BJ (cell line): ENCODE measurements at regions not wholly inside any gene's neighbourhood (a gene's known extent, or its start where the extent isn't known, plus 50 kb on each side); places are given as distances from the start of the nearest gene placed in this dataset.

Experiments used
- CTCF ChIA-PET: fragments of 350-600 bp; formaldehyde crosslinking; extraction: SDS; loops from one replicate; lab custom pipeline; 2021; ENCODE audit warnings: antibody characterized with exemption, inconsistent platforms; lab: Yijun Ruan, JAX
- POLR2A ChIA-PET: fragments of 300-600 bp; sonication (Branson Sonifier 250); formaldehyde crosslinking; extraction: SDS; loops from one replicate; lab custom pipeline; 2021; ENCODE audit warnings: antibody characterized with exemption; lab: Charles Lee
- DNase-seq: peaks from one replicate; pipeline ENCODE4 v3.0.0-alpha.2; 2011; ENCODE audit warnings: low read depth
- H3K27me3 ChIP-seq: 2 replicates; pipeline ENCODE4 v1.6.0; 2011; ENCODE audit warnings: low read length; ENCODE audit not compliant: control insufficient read depth, insufficient read depth
- H3K36me3 ChIP-seq: 2 replicates; pipeline ENCODE4 v1.5.1; 2011; ENCODE audit warnings: low read length; ENCODE audit not compliant: control insufficient read depth, insufficient read depth
- H3K4me3 ChIP-seq: 2 replicates; pipeline ENCODE4 v1.5.1; 2011; ENCODE audit warnings: low read depth, mild to moderate bottlenecking, control low read depth, low read length
- TF ChIP-seq, protein P1 (sequence below): IDR thresholded peaks from 2 replicates; pipeline ENCODE4 v1.5.1; 2011; ENCODE audit warnings: low read depth, mild to moderate bottlenecking, control low read depth, inconsistent platforms, low read length, moderate library complexity; ENCODE audit not compliant: insufficient read depth

DNA sequence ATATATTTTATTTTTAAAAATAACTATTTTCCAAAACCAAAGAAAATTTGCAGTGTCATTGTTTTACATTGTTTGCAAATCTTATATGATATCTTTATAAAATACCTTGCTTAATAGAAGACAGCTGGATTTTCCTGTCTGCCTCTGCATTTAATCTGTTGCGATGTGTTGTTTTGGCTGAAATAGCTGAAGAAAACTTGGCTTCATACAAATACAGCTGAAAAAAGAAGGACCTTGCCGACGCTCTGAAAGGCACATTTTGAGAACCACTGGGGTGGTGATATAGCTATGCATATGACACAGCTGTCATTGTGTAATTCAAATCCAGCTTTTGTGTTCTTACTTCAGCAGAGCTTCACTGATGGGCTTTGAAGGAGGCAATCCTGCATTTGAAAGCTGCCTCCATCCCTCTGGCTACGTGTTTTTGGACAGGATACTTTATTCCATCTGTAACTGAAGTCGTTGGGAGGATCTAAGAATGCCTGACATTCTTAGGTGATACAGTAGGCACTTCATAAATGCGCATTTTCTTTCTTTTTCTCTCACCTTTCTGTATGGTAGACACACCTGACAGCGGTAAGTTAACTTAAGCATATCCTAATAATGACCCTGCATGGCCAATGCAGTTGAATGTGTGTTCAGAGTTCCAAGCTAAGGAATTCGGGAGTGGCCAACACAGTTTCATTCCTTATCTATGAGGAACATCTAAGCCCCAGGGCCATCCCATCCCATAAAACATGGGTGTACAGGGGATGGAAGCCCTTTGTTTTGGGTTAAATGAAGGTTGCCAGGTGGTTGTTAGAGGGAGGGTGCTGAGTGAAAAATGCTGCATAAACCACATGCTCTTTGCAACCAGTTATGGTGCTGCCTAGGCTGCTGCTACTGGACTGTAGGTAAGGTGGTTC, 213.0 kb downstream of the TFAP2A start:
- ChIA-PET CTCF (interaction anchor here (1.2 kb wide), 1 partner anchor 17 kb away, joined by 3 read pairs; no protein-coding TSS in a partner anchor), POLR2A (no interaction called here)

DNA sequence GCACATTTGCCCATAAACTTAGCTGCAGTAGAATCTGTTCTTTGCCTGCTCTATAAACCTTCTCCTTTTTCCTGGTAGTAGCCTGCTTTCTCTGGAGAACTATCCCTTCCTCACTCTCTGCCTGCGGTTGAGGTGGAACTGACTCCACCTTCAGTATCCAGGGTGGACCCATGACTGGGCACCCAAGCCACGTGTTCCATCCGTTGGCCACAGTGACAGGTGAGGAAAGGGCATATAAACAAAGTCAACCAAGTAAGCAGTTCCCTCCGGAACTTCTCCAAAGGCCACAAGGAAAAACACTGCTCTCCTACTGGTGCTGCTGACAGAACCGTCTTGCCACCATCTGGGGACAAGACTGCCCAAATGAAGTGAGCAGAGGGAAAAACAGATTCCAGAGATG, 218.8 kb downstream of the TFAP2A start:
- TF ChIP-seq, protein P1, sequence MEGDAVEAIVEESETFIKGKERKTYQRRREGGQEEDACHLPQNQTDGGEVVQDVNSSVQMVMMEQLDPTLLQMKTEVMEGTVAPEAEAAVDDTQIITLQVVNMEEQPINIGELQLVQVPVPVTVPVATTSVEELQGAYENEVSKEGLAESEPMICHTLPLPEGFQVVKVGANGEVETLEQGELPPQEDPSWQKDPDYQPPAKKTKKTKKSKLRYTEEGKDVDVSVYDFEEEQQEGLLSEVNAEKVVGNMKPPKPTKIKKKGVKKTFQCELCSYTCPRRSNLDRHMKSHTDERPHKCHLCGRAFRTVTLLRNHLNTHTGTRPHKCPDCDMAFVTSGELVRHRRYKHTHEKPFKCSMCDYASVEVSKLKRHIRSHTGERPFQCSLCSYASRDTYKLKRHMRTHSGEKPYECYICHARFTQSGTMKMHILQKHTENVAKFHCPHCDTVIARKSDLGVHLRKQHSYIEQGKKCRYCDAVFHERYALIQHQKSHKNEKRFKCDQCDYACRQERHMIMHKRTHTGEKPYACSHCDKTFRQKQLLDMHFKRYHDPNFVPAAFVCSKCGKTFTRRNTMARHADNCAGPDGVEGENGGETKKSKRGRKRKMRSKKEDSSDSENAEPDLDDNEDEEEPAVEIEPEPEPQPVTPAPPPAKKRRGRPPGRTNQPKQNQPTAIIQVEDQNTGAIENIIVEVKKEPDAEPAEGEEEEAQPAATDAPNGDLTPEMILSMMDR = no peak
- no peak for DNase-seq
- H3K36me3 ChIP-seq = no peaks in the 10 kb centered on the region
- no peak overlapping the region for H3K4me3 ChIP-seq
- POLR2A ChIA-PET = no interaction called here
- CTCF ChIA-PET = interaction anchor here (0.8 to 1.2 kb wide), 2 partner anchors 9 to 25 kb away, joined by 3 to 4 read pairs; no protein-coding TSS in a partner anchor
- no peaks in the 10 kb centered on the region for H3K27me3 ChIP-seq

More for the DNA sequence above, 213.0 kb downstream of the TFAP2A start:
- no peak for DNase-seq
- no peak overlapping the region for H3K4me3 ChIP-seq
- H3K36me3 ChIP-seq = no peaks in the 10 kb centered on the region
- TF ChIP-seq, protein P1 = no peak
- no peaks in the 10 kb centered on the region for H3K27me3 ChIP-seq

DNA sequence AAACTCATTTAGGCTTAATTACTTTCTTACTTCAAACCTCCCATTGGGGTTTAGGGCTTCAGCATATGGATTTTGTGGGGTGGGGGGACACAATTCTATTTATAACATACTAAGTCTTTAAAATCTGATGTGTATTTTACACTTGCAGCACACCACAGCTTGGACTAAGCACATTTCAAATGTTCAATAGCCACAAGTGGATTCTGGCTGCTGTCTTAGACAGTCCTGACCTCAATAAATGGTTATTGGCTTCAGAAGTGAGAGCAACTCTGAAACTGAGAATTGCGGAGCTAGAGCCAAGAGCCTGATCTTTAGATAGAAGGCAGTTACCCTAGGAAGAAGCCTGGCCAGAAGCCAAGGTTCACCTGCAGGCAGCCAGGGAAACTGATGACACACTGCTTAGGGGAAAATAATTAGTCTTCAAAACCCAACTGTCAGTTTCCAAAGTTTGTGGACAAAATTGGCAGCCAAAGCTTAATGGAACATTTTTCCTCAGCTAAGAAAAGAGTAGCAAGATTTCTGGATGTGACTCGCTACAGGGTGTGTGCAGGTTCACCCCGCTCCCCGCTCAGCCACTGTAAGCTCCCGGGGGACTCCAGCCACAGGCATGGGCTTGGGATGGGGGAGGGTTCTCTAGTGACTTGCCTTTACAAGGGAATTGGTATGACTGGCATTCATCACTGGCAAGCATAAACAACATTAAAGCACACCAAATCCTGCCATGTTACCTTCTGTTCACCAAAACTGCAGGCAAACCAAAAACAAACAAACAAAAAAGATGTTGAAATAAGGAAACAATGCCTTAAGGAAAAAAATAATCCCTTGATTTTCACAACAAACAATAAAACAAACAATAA, 219.8 kb downstream of the TFAP2A start:
- ChIA-PET POLR2A (interaction anchor here (0.6 kb wide), 1 partner anchor 78 kb away, joined by 3 read pairs; no protein-coding TSS in a partner anchor), CTCF (interaction anchor here (1.1 kb wide), 1 partner anchor 11 kb away, joined by 3 read pairs; no protein-coding TSS in a partner anchor)
- TF ChIP-seq, protein P1 = no peak
- Histone ChIP-seq H3K36me3 (no peaks in the 10 kb centered on the region), H3K4me3 (no peak overlapping the region), H3K27me3 (no peaks in the 10 kb centered on the region)
- no peak for DNase-seq

DNA sequence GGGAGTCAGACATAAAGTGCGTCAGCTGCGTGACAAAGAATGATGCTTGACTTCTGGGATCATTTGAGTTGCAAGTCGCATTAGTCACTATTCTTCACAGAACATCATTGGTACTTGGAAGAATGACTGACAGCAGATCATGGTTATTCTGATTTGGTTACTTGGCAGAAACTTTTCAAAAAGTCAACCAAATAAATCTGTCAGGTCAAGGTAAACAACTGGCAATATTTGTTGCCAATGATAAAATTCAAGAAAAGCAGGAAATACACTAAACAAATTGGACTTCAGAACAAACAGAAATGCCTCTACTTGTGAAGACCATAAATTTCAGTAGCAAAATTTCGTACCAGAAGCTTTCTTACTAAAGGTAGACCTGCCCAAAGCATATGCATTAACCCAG, 221.6 kb downstream of the TFAP2A start:
- H3K27me3 ChIP-seq = no peaks in the 10 kb centered on the region
- no peak for DNase-seq
- TF ChIP-seq, protein P1 = no peak
- CTCF ChIA-PET = no interaction called here
- H3K4me3 ChIP-seq = no peak overlapping the region
- H3K36me3 ChIP-seq = no peaks in the 10 kb centered on the region
- POLR2A ChIA-PET = no interaction called here
